Keratinocyte (primary cell): ENCODE measurements at regions not wholly inside any gene's neighbourhood (a gene's known extent, or its start where the extent isn't known, plus 50 kb on each side); places are given as distances from the start of the nearest gene placed in this dataset.
"Not testable (repeated sequence)": the region's sequence is repeated elsewhere in the genome, so short reads cannot be mapped to it uniquely, and the experiment has no call there.

Source experiments
- CTCF ChIP-seq, 3 experiments: IDR thresholded peaks in 1 of 3; conservative IDR thresholded peaks in 1 of 3; optimal IDR thresholded peaks in 1 of 3; 2 replicates in 2 of 3; 3 replicates in 1 of 3; pipeline versions ENCODE3 to v1.5.1; 2011; ENCODE audit warnings: low read length in 3 of 3, mild to moderate bottlenecking in 3 of 3, moderate library complexity in 2 of 3, control low read depth in 1 of 3, inconsistent platforms in 1 of 3; ENCODE audit not compliant: insufficient read depth in 2 of 3; ENCODE audit errors: extremely low read depth in 1 of 3
- EZH2 ChIP-seq: IDR thresholded peaks from one replicate; pipeline ENCODE4 v1.6.1; 2012; ENCODE audit warnings: inconsistent platforms, mild to moderate bottlenecking, low read length, moderate library complexity

- not testable (repeated sequence) for TF ChIP-seq CTCF (optimal IDR thresholded peaks at IDR 0.05 in 1 of 3, IDR thresholded peaks at IDR 0.05 in 1 of 3, conservative IDR thresholded peaks at IDR 0.05 in 1 of 3; ENCODE audit: extremely low read depth in 1 of 3, insufficient read depth in 2 of 3, low read length in 3 of 3); EZH2
Observed at GRCh38 chr5:99562937-99563627, 634.3 kb upstream of the CHD1 start.
